WTC11 (cell line): ENCODE measurements at regions not wholly inside any gene's neighbourhood (a gene's known extent, or its start where the extent isn't known, plus 50 kb on each side); places are given as distances from the start of the nearest gene placed in this dataset.

ENCODE experiments used
- ATAC-seq: fragments of 200-7000 bp; cut with Tn5 transposase; 2 replicates; pipeline ENCODE4 v1.10.0; 2021; ENCODE audit warnings: mild to moderate bottlenecking, moderate library complexity
- CTCF ChIA-PET: fragments of 300-600 bp; sonication (Branson Sonifier 250); formaldehyde crosslinking; loops from one replicate; lab custom pipeline; 2021; ENCODE audit warnings: antibody characterized with exemption; lab: Charles Lee
- POLR2A ChIA-PET: fragments of 350-600 bp; sonication (Branson Sonifier 250); formaldehyde crosslinking; loops from one replicate; lab custom pipeline; 2021; ENCODE audit warnings: antibody characterized with exemption; lab: Charles Lee
- DNase-seq: peaks from one replicate; pipeline ENCODE4 v3.0.0; 2021; ENCODE audit warnings: low spot score
- H3K27ac Mint-ChIP-seq: 2 replicates; pipeline ENCODE4 v1.8.0; 2021; ENCODE audit warnings: mixed read lengths
- H3K27me3 Mint-ChIP-seq: 2 replicates; pipeline ENCODE4 v1.8.0; 2021; ENCODE audit warnings: low read depth, mild to moderate bottlenecking, moderate library complexity, mixed read lengths
- H3K36me3 Mint-ChIP-seq: 2 replicates; pipeline ENCODE4 v1.8.0; 2021; ENCODE audit warnings: mixed read lengths
- H3K4me1 Mint-ChIP-seq: 2 replicates; pipeline ENCODE4 v1.8.0; 2022; ENCODE audit warnings: mixed read lengths
- H3K4me3 Mint-ChIP-seq: 2 replicates; pipeline ENCODE4 v1.8.0; 2021; ENCODE audit warnings: mild to moderate bottlenecking, moderate library complexity, mixed read lengths
- H3K9me3 Mint-ChIP-seq: 2 replicates; pipeline ENCODE4 v1.8.0; 2021; ENCODE audit warnings: mixed read lengths
- ESRRA ChIP-seq: sonication (generic); formaldehyde crosslinking; IDR thresholded peaks from 2 replicates; pipeline ENCODE4 v1.8.1; 2022; ENCODE audit warnings: mild to moderate bottlenecking, missing genetic modification reagents, borderline replicate concordance
- GTF2I ChIP-seq: fragments of 250-450 bp; sonication (Bioruptor Pico); conservative IDR thresholded peaks from 2 replicates; pipeline ENCODE4 v1.4.0; 2021; ENCODE audit warnings: mild to moderate bottlenecking
- JAZF1 ChIP-seq: fragments of 250-450 bp; sonication (Bioruptor Pico); IDR thresholded peaks from 2 replicates; pipeline ENCODE4 v1.9.0; 2021; ENCODE audit warnings: moderate library complexity, mild to moderate bottlenecking, inconsistent platforms
- PRRX2 ChIP-seq: fragments of 250-450 bp; sonication (Bioruptor Pico); IDR thresholded peaks from 2 replicates; pipeline ENCODE4 v1.8.0; 2021; ENCODE audit warnings: mild to moderate bottlenecking
- RELA ChIP-seq: sonication (generic); formaldehyde crosslinking; IDR thresholded peaks from 2 replicates; pipeline ENCODE4 v1.8.1; 2022; ENCODE audit warnings: missing genetic modification reagents, mild to moderate bottlenecking, borderline replicate concordance
- TCF7 ChIP-seq: sonication (generic); formaldehyde crosslinking; IDR thresholded peaks from 2 replicates; pipeline ENCODE4 v1.8.0; 2022; ENCODE audit warnings: mild to moderate bottlenecking, low read depth, missing genetic modification reagents, moderate library complexity
- TP53 ChIP-seq: sonication (generic); formaldehyde crosslinking; IDR thresholded peaks from 2 replicates; pipeline ENCODE4 v1.8.1; 2023; ENCODE audit warnings: mild to moderate bottlenecking, missing genetic modification reagents
- ZNF219 ChIP-seq: sonication (generic); formaldehyde crosslinking; IDR thresholded peaks from 2 replicates; pipeline ENCODE4 v1.8.0; 2023; ENCODE audit warnings: missing genetic modification reagents, mild to moderate bottlenecking, borderline replicate concordance
- ZNF232 ChIP-seq: sonication (generic); formaldehyde crosslinking; IDR thresholded peaks from 2 replicates; pipeline ENCODE4 v1.8.0; 2022; ENCODE audit warnings: mild to moderate bottlenecking, missing genetic modification reagents
- TF ChIP-seq, protein P1 (sequence below): sonication (generic); formaldehyde crosslinking; IDR thresholded peaks from 2 replicates; pipeline ENCODE4 v1.8.1; 2023; ENCODE audit warnings: mild to moderate bottlenecking, missing genetic modification reagents, borderline replicate concordance
- TF ChIP-seq, protein P2 (sequence below): sonication (generic); formaldehyde crosslinking; IDR thresholded peaks from 2 replicates; pipeline ENCODE4 v1.8.1; 2022; ENCODE audit warnings: low read depth, missing genetic modification reagents, borderline replicate concordance
- TF ChIP-seq, protein P3 (sequence below): sonication (generic); formaldehyde crosslinking; IDR thresholded peaks from 2 replicates; pipeline ENCODE4 v1.8.0; 2023; ENCODE audit warnings: mild to moderate bottlenecking, missing genetic modification reagents
- TF ChIP-seq, protein P4 (sequence below): fragments of 250-450 bp; sonication (Bioruptor Pico); IDR thresholded peaks from 2 replicates; pipeline ENCODE4 v1.9.0; 2021; ENCODE audit warnings: mild to moderate bottlenecking
- TF ChIP-seq, protein P5 (sequence below): fragments of 250-450 bp; sonication (Bioruptor Pico); IDR thresholded peaks from 2 replicates; pipeline ENCODE4 v1.8.0; 2021; ENCODE audit warnings: mild to moderate bottlenecking
- TF ChIP-seq, protein P6 (sequence below): sonication (generic); formaldehyde crosslinking; IDR thresholded peaks from 2 replicates; pipeline ENCODE4 v1.8.1; 2022; ENCODE audit warnings: mild to moderate bottlenecking, missing genetic modification reagents, moderate library complexity, borderline replicate concordance
- TF ChIP-seq, protein P7 (sequence below): sonication (generic); formaldehyde crosslinking; IDR thresholded peaks from 2 replicates; pipeline ENCODE4 v1.8.0; 2022; ENCODE audit warnings: mild to moderate bottlenecking, missing genetic modification reagents
- TF ChIP-seq, protein P8 (sequence below): sonication (generic); formaldehyde crosslinking; IDR thresholded peaks from 2 replicates; pipeline ENCODE4 v1.8.1; 2022; ENCODE audit warnings: mild to moderate bottlenecking, moderate library complexity, missing genetic modification reagents

DNA sequence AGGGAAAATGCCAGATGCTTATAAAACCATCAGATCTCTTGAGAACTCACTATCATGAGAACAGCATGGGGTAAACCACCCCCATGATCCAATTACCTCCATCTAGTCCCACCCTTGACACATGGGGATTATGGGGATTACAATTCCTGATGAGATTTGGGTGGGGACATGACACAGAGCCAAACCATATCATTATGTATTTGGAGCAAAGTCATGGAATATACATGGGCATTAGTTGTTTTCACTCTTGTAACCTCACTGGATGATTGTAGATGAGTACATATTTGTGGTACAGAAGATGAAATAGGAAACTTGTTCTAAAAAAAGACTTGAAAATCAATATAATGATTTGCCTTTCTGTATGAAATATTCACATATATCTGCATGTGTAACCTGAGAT lies 674.5 kb upstream of the BOD1L1 start:
- Mint-ChIP-seq H3K27ac (no peak overlapping the region), H3K27me3 (no peaks in the 10 kb centered on the region), H3K9me3 (peaks cover 12% of the 10 kb centered on the region), H3K4me1 (peaks cover 10% of the 10 kb centered on the region), H3K4me3 (no peak overlapping the region), H3K36me3 (no peaks in the 10 kb centered on the region)
- POLR2A ChIA-PET = no interaction called here
- TF ChIP-seq, protein P1, sequence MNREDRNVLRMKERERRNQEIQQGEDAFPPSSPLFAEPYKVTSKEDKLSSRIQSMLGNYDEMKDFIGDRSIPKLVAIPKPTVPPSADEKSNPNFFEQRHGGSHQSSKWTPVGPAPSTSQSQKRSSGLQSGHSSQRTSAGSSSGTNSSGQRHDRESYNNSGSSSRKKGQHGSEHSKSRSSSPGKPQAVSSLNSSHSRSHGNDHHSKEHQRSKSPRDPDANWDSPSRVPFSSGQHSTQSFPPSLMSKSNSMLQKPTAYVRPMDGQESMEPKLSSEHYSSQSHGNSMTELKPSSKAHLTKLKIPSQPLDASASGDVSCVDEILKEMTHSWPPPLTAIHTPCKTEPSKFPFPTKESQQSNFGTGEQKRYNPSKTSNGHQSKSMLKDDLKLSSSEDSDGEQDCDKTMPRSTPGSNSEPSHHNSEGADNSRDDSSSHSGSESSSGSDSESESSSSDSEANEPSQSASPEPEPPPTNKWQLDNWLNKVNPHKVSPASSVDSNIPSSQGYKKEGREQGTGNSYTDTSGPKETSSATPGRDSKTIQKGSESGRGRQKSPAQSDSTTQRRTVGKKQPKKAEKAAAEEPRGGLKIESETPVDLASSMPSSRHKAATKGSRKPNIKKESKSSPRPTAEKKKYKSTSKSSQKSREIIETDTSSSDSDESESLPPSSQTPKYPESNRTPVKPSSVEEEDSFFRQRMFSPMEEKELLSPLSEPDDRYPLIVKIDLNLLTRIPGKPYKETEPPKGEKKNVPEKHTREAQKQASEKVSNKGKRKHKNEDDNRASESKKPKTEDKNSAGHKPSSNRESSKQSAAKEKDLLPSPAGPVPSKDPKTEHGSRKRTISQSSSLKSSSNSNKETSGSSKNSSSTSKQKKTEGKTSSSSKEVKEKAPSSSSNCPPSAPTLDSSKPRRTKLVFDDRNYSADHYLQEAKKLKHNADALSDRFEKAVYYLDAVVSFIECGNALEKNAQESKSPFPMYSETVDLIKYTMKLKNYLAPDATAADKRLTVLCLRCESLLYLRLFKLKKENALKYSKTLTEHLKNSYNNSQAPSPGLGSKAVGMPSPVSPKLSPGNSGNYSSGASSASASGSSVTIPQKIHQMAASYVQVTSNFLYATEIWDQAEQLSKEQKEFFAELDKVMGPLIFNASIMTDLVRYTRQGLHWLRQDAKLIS (CRISPR knock-in tag) = no peak
- TF ChIP-seq, protein P2, sequence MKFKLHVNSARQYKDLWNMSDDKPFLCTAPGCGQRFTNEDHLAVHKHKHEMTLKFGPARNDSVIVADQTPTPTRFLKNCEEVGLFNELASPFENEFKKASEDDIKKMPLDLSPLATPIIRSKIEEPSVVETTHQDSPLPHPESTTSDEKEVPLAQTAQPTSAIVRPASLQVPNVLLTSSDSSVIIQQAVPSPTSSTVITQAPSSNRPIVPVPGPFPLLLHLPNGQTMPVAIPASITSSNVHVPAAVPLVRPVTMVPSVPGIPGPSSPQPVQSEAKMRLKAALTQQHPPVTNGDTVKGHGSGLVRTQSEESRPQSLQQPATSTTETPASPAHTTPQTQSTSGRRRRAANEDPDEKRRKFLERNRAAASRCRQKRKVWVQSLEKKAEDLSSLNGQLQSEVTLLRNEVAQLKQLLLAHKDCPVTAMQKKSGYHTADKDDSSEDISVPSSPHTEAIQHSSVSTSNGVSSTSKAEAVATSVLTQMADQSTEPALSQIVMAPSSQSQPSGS (CRISPR knock-in tag) = no peak
- TF ChIP-seq ESRRA (CRISPR knock-in tag) (no peak), TCF7 (CRISPR knock-in tag) (no peak), TP53 (no peak), JAZF1 (no peak), GTF2I (CRISPR knock-in tag) (no peak), ZNF219 (no peak), PRRX2 (CRISPR knock-in tag) (no peak), ZNF232 (CRISPR knock-in tag) (no peak), RELA (no peak)
- TF ChIP-seq, protein P3, sequence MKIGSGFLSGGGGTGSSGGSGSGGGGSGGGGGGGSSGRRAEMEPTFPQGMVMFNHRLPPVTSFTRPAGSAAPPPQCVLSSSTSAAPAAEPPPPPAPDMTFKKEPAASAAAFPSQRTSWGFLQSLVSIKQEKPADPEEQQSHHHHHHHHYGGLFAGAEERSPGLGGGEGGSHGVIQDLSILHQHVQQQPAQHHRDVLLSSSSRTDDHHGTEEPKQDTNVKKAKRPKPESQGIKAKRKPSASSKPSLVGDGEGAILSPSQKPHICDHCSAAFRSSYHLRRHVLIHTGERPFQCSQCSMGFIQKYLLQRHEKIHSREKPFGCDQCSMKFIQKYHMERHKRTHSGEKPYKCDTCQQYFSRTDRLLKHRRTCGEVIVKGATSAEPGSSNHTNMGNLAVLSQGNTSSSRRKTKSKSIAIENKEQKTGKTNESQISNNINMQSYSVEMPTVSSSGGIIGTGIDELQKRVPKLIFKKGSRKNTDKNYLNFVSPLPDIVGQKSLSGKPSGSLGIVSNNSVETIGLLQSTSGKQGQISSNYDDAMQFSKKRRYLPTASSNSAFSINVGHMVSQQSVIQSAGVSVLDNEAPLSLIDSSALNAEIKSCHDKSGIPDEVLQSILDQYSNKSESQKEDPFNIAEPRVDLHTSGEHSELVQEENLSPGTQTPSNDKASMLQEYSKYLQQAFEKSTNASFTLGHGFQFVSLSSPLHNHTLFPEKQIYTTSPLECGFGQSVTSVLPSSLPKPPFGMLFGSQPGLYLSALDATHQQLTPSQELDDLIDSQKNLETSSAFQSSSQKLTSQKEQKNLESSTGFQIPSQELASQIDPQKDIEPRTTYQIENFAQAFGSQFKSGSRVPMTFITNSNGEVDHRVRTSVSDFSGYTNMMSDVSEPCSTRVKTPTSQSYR (CRISPR knock-in tag) = no peak
- TF ChIP-seq, protein P4, sequence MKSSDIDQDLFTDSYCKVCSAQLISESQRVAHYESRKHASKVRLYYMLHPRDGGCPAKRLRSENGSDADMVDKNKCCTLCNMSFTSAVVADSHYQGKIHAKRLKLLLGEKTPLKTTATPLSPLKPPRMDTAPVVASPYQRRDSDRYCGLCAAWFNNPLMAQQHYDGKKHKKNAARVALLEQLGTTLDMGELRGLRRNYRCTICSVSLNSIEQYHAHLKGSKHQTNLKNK (CRISPR knock-in tag) = no peak
- TF ChIP-seq, protein P5, sequence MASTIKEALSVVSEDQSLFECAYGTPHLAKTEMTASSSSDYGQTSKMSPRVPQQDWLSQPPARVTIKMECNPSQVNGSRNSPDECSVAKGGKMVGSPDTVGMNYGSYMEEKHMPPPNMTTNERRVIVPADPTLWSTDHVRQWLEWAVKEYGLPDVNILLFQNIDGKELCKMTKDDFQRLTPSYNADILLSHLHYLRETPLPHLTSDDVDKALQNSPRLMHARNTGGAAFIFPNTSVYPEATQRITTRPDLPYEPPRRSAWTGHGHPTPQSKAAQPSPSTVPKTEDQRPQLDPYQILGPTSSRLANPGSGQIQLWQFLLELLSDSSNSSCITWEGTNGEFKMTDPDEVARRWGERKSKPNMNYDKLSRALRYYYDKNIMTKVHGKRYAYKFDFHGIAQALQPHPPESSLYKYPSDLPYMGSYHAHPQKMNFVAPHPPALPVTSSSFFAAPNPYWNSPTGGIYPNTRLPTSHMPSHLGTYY (CRISPR knock-in tag) = no peak
- TF ChIP-seq, protein P6, sequence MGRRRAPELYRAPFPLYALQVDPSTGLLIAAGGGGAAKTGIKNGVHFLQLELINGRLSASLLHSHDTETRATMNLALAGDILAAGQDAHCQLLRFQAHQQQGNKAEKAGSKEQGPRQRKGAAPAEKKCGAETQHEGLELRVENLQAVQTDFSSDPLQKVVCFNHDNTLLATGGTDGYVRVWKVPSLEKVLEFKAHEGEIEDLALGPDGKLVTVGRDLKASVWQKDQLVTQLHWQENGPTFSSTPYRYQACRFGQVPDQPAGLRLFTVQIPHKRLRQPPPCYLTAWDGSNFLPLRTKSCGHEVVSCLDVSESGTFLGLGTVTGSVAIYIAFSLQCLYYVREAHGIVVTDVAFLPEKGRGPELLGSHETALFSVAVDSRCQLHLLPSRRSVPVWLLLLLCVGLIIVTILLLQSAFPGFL = no peak
- TF ChIP-seq, protein P7, sequence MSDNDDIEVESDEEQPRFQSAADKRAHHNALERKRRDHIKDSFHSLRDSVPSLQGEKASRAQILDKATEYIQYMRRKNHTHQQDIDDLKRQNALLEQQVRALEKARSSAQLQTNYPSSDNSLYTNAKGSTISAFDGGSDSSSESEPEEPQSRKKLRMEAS (CRISPR knock-in tag) = no peak
- TF ChIP-seq, protein P8, sequence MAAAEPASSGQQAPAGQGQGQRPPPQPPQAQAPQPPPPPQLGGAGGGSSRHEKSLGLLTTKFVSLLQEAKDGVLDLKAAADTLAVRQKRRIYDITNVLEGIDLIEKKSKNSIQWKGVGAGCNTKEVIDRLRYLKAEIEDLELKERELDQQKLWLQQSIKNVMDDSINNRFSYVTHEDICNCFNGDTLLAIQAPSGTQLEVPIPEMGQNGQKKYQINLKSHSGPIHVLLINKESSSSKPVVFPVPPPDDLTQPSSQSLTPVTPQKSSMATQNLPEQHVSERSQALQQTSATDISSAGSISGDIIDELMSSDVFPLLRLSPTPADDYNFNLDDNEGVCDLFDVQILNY (CRISPR knock-in tag) = no peak
- ATAC-seq (no peak), DNase-seq (no peak)
- CTCF ChIA-PET = no interaction called here
